ENCODE measurements at regions not wholly inside any gene's neighbourhood (a gene's known extent, or its start where the extent isn't known, plus 50 kb on each side); places are given as distances from the start of the nearest gene placed in this dataset.

- TF ChIP-seq TEAD1 (CRISPR knock-in tag; IDR thresholded peaks at IDR 0.05) (no peak), ELF4 (CRISPR knock-in tag; IDR thresholded peaks at IDR 0.05; ENCODE audit: low read depth) (no peak), CTCF (IDR thresholded peaks at IDR 0.05) (no peak), MAX (CRISPR knock-in tag; IDR thresholded peaks at IDR 0.05) (no peak)
Observed at GRCh38 chr3:70561796-70562195, 249.4 kb upstream of the MDFIC2 start.

Data from WTC11 (cell line).